Panc1 (cell line): ENCODE measurements at regions not wholly inside any gene's neighbourhood (a gene's known extent, or its start where the extent isn't known, plus 50 kb on each side); places are given as distances from the start of the nearest gene placed in this dataset.

Experiments used
- POLR2AphosphoS5 ChIP-seq: IDR thresholded peaks from 2 replicates; pipeline ENCODE4 v1.6.1; 2012; ENCODE audit warnings: mild to moderate bottlenecking, low read depth, low read length, moderate library complexity
- SIN3A ChIP-seq: IDR thresholded peaks from 2 replicates; pipeline ENCODE4 v1.6.1; 2012; ENCODE audit warnings: low read depth, mild to moderate bottlenecking, low read length, moderate library complexity, borderline replicate concordance; ENCODE audit not compliant: insufficient read depth
- TCF7L2 ChIP-seq: IDR thresholded peaks from 2 replicates; pipeline ENCODE4 v1.6.1; 2011; ENCODE audit warnings: mild to moderate bottlenecking, low read depth, low read length, inconsistent platforms
- TF ChIP-seq, protein P1 (sequence below): fragments of 450-650 bp; IDR thresholded peaks from 2 replicates; pipeline ENCODE4 v1.5.1; 2017; ENCODE audit warnings: mild to moderate bottlenecking

- TF ChIP-seq, protein P1, sequence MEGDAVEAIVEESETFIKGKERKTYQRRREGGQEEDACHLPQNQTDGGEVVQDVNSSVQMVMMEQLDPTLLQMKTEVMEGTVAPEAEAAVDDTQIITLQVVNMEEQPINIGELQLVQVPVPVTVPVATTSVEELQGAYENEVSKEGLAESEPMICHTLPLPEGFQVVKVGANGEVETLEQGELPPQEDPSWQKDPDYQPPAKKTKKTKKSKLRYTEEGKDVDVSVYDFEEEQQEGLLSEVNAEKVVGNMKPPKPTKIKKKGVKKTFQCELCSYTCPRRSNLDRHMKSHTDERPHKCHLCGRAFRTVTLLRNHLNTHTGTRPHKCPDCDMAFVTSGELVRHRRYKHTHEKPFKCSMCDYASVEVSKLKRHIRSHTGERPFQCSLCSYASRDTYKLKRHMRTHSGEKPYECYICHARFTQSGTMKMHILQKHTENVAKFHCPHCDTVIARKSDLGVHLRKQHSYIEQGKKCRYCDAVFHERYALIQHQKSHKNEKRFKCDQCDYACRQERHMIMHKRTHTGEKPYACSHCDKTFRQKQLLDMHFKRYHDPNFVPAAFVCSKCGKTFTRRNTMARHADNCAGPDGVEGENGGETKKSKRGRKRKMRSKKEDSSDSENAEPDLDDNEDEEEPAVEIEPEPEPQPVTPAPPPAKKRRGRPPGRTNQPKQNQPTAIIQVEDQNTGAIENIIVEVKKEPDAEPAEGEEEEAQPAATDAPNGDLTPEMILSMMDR = no peak
- TF ChIP-seq TCF7L2 (no peak), SIN3A (no peak), POLR2AphosphoS5 (no peak)
Measured at GRCh38 chr2:118738524-118739308, 108.7 kb downstream of the EN1 start.
